CD4-positive, alpha-beta T cell treated with Interleukin-15 for 4 hours (primary cell): ENCODE measurements at regions not wholly inside any gene's neighbourhood (a gene's known extent, or its start where the extent isn't known, plus 50 kb on each side); places are given as distances from the start of the nearest gene placed in this dataset.
"Not testable (repeated sequence)": the region's sequence is repeated elsewhere in the genome, so short reads cannot be mapped to it uniquely, and the experiment has no call there.

ENCODE experiments used
- DNase-seq: peaks from one replicate; pipeline ENCODE4 v3.0.0-alpha.2; 2020; ENCODE audit warnings: low spot score

- no peak for DNase-seq
Measured at GRCh38 chr3:177476921-177477435, 279.7 kb upstream of the TBL1XR1 start.

DNA sequence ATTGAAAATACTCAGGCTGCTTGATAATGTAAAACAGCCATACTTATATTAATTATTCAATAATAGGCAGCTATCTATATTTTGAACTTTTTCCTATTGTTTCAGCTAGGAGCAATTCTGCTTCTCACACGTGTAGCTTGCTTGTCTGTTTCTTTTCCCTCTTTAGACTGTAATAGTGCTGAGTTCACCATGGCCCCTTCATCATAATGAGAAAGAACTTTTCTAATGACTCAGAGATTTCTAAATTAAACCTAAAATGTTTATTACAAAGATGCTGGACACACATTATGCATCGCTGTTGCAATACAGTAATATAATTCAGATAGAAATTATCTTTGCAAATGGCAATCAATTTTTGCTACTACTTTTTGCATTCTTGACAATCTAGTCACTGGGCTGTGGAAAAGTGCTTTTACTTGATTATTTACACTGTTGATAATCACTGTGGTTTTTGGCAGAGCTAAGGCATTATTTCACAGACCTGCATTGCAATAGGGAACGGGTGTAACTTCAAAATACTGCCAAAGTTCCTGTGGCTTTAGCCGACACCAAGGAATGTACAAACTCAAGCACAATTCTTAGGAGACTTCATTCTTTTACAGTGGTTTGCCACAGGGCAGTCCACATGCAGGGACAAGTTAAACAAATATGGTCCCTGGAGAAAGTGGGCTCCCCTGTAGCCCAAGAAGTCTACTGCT, 281.0 kb upstream of the TBL1XR1 start:
- DNase-seq, result no peak

GRCh38 chr3:177479630-177480029, 282.3 kb upstream of the TBL1XR1 start:
- no peak for DNase-seq

- no peak for DNase-seq
Measured at GRCh38 chr3:177481329-177481728, 284.0 kb upstream of the TBL1XR1 start.

DNA sequence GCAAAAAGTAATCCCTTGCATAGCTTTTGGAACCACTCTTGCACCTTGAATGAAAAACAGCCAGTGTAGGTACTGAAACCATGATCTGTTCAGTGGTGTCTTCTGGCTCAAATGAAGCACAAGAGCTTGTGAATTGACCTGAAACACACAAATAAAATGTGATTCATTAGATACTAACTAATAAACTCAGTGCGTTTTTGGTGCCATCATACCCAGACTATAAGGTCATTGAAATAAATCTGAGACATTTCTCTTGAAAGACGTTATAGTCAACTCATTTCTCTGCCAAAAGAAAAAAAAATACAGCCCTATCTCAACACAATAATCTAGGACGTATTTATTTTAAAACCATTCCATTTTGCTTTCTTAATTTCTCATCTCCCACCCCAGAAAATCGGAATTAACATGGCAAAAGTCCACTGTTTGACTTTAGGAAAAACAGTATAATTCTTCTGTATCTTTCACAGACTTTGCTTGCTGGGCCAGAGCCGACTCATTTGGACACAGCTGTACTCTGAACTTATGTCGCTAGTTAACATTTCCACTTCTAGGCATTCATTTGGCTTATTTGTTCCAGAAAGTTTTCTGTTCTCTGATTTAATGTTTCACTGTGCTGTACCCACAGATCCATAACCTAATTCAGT, 284.9 kb upstream of the TBL1XR1 start:
- DNase-seq, result no peak

DNA sequence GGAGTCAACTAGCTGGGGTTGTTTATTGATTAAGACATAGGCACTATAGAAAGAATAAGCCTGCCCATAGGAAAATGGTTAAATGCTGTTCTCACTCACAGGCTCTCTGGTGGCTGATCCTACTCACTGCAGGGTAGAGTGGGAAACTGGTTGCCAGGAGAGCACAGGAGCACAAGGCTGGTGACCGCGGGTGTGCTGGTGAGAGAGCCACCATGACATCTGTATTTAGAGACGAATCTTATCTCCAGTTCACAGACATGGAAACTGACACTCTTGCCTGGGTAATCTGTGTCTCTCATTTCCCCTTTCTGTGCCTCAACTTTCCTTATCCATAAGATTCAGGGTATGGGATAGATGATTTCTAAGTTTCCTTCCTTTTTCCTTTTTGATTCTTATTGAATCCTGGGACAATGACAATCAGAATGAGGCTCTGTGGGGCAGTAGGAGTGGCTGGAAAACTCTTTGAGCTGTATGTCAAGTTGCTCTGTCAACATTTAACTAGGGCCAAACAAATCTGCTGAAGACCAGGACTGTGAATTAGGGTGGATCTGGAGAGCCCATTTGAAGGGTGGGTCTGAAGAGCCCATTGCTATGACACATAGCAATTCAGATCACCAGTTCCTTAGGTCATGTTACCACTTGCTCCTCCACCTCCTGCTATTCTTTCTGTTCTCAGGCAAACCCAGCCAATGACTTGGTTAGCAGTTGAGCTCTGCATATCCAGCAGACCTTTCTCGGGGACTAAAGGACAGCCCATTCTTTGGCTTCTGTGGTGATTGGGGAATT, 286.1 kb upstream of the TBL1XR1 start:
- no peak for DNase-seq

DNA sequence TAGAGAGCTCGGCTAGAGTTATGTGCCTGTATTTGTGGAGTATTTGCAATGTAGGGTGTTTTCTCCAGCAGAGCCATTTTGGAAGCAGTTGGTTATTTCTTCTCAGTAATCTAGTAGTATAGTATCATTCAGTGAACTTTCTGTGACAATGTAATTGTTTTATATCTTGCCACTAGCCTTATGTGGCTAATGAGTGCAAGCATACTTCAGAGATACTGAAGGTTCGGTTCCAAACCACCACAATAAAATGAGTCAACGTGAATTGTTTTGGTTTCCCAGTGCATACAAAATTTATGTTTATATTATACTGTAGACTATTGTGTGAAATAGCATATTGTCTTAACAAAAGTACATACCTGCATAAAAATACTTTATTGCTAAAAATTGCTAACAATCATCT, 286.9 kb upstream of the TBL1XR1 start:
- DNase-seq, result no peak

- DNase-seq, result no peak
Measured at GRCh38 chr3:177484926-177485325, 287.6 kb upstream of the TBL1XR1 start.

GRCh38 chr3:177487635-177488186, 290.4 kb upstream of the TBL1XR1 start:
- no peak for DNase-seq

DNA sequence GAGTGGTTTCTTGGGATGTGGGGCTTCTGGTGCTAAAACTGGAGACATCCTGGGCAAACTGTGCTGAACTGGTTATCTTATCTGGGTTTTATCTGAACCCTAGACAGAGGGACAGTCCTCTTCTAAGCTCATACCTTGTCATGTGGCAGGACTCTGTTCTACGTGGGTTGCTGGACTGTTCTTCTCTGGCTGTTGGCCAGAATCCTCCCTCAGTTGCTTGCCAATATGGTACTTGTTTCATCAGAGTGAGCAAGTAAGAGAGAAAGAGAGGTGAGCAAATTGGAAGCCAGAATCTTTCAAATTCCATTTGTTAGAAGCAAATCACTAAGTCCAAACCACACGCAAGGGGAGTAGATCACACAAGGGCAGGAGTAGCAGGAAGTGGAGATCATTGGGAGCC, 291.5 kb upstream of the TBL1XR1 start:
- DNase-seq, result no peak

GRCh38 chr3:177490626-177491025, 293.3 kb upstream of the TBL1XR1 start:
- no peak for DNase-seq

- DNase-seq, result no peak
Measured at GRCh38 chr3:177491296-177492032, 294.2 kb upstream of the TBL1XR1 start.

DNA sequence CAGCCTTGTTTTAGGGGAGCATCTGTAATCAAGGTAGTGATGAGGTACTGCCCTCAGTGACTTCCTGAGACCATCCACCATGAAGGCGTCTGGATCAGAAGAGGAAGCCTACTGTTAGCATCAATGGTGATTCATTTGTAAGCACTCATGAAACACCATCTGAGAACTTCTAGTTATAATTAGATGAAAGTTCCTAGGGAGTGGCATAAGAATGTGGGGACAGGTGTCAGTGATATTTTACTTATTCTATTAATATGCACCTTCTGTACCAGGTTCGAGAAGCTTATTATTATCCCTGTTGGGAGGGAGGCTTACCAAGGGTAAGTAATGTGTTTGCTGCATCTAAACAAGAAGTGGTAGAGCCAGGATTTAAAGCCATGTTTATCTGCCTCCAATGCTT, 295.8 kb upstream of the TBL1XR1 start:
- no peak for DNase-seq

DNA sequence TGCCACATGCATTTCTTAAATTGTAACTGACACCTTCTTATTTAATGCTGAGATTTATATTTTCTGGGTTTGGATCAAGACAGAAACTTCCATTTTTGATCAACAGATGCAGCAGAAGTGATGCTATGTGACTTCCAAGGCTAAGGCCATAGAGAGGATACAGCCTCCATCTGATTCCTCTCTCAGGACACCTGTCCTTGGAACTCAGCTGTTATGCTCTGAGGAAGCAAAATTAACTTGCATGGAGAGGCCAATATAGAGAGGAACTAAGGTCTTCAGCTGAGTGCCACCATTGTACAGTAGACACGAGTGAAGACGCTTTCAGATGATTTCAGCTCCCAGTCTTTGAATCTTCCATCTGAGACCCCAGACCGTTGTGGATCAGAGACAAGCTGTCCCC, 296.9 kb upstream of the TBL1XR1 start:
- no peak for DNase-seq

- no peak for DNase-seq
Measured at GRCh38 chr3:177495566-177495965, 298.3 kb upstream of the TBL1XR1 start.

GRCh38 chr3:177498037-177498857, 301.0 kb upstream of the TBL1XR1 start:
- DNase-seq, result no peak

- DNase-seq, result not testable (repeated sequence)
Measured at GRCh38 chr3:177499039-177499438, 301.8 kb upstream of the TBL1XR1 start.

DNA sequence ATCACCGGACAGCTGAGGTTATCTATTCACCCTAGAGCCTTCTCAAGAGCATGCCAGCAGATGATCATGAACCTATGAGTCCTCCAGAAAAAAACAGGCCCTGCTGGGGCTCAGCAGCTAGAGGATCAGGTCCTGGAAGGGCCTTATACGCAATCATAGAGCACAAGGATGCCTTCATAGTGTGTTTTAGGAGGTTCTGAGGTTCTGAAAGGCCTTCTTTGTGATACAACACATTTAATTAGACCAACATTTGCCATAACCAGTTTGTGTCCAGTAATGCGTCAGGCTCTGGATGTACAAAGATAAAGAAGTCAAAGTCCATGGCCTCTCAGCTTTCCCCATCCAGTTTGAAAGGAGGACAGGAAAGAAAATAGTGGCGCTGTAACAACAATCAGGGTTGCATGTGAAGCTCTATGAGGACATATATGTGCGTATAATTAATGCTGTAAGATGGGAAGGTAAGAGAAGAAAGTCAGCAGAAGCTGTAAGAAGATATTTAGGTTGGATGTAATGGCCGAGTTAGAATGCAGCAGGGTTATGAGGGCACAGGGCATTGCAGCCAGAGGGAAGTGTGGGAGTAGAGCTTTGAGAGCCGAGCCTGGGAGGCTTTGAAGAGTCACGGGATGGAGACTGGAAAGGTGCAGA, 302.6 kb upstream of the TBL1XR1 start:
- no peak for DNase-seq

DNA sequence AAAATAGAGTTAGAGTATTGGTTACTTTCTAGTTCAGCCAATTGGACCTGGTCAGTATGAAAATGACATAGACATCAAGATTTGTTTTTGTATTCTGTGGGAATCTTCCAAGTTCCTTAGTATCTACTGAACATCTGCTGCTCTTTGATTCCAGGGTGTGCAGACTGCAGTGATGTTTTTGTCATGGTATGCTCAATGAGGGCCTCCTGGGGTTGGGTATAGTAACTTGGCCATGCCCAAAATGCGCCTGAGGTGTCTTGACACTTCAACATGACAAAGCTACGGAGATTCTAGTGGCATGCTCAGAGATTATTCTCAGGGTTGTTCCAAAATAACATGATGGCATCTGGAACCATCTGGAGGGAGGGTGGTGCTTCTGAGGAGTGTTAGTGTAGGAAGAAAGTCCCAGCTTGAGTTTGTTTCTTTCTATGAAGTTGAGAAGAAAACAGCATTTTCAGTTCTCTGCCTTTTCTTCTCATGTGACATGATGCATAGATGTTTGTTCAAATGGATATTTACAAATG, 313.5 kb upstream of the TBL1XR1 start:
- DNase-seq, result no peak
